Limb (tissue), 2 donors: ENCODE measurements at regions not wholly inside any gene's neighbourhood (a gene's known extent, or its start where the extent isn't known, plus 50 kb on each side); places are given as distances from the start of the nearest gene placed in this dataset.

Experiments used
- DNase-seq, 2 donors: peaks; one replicate each; pipeline ENCODE4 v3.0.0-alpha.2; 2016; ENCODE audit errors: extremely low spot score in 2 of 2

DNA sequence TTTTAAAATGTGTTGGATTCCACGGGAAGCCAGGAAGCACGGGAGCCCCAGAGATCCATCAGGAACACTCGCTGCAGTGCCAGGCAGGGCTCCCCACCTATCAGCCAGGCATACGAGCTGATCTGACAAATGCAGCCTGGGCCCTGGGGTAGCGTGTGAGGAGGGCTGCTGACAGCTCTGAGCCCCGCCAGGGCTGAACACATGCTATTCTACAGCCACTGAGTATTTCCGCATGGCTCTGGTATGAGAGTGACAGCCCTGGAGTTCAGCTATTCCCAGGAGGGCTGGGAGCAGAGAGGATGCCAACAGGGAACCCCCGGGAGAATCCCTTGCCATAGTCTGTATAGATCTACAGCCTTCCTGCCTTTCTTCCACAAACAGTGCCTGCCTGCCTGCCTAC, 237.3 kb upstream of the ZMIZ1 start:
- no peak for DNase-seq

DNA sequence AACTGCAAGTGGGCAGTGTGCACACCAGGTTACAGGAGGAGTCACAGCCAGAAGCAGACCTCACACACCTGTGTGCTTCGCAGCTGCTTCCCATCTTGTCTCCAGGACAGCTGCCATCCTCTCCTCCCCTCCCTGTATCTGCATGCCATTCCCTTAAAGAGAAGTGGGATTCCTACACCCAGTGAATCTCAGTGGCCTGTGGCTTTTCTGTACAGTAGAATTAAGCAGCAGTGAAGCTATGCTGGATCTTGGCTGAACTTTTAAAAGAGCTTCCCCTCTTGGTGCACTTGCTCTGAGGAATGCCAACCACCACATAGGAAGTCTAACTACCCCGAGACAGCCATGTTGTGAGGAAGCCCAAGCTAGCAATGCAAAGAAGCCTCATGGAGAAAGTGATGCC, 236.5 kb upstream of the ZMIZ1 start:
- DNase-seq: no peak

DNA sequence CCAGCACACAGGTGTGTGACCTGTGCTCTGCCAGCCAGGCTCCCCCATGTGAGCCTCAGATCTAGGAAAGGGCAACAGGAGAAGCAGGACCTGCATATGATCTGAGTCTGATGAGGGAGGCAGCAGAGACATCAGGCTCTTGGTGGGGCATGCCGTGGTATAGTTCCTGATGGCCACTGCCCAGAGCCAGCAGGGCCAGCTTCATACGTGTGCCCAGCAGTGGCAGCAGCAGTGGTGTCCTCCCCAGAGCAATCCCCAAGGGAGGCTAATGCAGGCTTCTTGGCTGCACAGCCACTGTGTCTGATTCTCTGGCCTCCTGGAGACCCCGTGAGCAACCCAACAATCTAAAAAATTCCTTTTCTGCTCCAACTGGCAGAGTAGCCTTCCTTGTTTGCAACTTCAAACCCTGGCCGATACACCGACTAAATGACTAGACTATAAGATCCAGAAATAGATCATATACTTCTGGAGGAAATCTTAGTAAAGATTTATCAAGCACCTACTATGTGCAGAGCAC, 230.6 kb upstream of the ZMIZ1 start:
- no peak for DNase-seq

DNA sequence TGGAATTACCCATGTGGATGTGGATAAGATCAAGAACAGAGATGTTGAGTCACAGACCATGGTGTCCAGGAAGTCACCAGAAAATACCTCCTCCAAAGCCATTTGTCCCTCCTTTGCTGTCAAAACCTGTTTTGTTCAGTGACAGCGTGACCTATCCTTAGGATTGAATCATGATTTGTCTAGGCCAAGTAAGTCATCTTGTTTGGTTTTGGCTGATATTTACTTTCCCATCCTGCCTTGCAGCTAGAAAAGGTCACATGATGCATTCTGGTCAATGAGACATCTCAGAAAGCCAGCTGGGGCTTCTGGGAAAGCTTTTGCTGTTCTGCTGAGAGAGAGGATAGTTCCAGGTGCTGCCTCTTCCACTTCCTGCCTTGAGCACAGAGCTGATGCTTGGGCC, 225.3 kb upstream of the ZMIZ1 start:
- no peak for DNase-seq

DNA sequence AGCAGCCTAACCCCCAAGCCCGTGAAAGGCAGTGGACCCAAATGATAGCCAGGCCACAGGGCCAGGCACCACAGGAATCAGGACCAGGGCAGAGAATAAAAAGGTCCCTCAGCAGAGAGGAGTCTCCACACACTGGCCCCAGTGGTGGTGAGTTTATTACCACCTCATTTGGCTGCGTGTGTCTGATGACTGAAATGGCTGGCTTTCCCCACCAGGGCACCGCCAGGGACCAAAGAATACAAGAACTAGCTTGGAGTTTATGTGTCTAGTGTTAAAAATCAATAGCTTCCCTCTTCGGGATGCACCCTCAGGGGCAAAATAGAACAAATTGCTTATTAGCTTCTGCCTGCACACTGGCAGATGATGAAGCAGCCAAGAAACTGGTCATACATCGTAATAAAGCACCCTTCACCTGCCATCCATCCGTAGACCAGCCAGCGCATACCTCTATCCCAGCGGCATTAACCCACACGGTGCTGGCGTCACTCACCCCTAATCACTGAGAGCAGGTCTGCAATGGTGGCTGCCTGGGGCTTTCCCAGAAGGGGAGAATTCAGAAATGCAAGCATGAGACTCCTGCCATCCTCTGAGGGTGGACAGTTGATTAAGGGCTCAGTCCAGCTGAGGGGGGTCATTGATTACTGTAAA, 223.7 kb upstream of the ZMIZ1 start:
- no peak for DNase-seq

GRCh38 chr10:78846071-78846470, 222.7 kb upstream of the ZMIZ1 start:
- DNase-seq: no peak

DNA sequence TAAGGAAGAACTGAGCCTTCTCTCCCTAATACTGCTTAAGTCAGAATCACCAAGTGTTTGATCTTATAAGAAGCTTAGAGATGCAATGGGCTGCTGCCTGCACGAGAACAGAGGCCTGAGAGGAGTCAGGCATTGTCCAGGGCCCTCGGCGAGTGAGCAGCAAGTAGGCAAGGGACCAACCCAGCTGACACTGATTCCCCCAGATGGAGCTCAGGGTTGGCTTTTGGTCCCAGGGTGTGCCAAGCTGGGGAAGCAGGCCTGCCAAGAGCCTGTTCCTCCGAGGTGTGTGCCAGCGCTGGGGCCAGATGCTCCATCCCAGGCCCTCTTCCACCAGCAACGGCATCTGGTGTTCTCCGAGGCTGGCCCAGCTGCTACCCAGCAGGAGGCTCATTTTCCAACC, 222.0 kb upstream of the ZMIZ1 start:
- no peak for DNase-seq

DNA sequence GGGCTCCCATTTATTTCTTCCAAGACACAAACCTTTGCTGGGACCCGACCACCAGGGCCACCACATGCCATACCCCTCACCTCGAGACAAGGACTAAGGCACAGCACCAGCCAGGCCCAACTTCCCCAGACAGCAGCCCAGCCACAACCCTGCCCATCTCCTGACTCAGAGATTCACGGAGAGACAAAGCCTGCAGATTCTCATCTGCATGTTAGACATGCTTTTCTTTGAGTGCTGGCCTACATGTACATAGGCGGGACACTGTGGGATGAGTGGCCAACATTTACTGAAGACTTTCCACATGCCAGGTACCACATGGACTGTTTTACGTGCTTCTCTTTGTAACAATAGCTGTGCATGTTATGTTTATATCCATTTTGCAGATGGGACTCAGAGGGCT, 221.3 kb upstream of the ZMIZ1 start:
- no peak for DNase-seq

- DNase-seq: no peak
These were observed 219.7 kb upstream of the ZMIZ1 start for GRCh38 chr10:78849115-78849514.

DNA sequence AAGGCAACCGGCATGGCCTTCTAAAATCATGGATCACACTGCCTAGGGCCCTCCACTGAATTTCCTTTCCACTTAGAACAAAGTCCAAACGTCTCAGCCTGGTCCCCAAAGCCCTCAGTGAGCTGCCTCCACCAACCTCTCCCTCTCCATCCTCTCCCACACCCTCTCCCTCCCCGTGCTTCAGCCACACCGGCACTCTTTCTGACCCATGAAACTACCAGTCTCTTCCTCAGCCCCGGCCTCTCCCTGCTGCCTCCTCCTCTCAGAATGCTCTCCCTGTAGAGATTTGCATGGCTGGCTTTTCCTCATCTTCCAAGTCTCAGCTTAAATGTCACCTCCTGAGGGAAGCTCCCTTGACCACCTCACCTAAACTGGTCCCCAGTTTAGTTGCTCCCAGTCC, 219.0 kb upstream of the ZMIZ1 start:
- DNase-seq: no peak

- no peak for DNase-seq
These were observed 217.9 kb upstream of the ZMIZ1 start for GRCh38 chr10:78850644-78851435.

- no peak for DNase-seq
These were observed 217.1 kb upstream of the ZMIZ1 start for GRCh38 chr10:78851647-78852046.

GRCh38 chr10:78852466-78853240, 216.1 kb upstream of the ZMIZ1 start:
- DNase-seq: no peak

GRCh38 chr10:78853864-78854263, 214.9 kb upstream of the ZMIZ1 start:
- DNase-seq: no peak

- no peak for DNase-seq
These were observed 212.3 kb upstream of the ZMIZ1 start for GRCh38 chr10:78856421-78856820.

- DNase-seq: no peak
These were observed 211.6 kb upstream of the ZMIZ1 start for GRCh38 chr10:78857193-78857592.

GRCh38 chr10:78859266-78859665, 209.5 kb upstream of the ZMIZ1 start:
- no peak for DNase-seq

DNA sequence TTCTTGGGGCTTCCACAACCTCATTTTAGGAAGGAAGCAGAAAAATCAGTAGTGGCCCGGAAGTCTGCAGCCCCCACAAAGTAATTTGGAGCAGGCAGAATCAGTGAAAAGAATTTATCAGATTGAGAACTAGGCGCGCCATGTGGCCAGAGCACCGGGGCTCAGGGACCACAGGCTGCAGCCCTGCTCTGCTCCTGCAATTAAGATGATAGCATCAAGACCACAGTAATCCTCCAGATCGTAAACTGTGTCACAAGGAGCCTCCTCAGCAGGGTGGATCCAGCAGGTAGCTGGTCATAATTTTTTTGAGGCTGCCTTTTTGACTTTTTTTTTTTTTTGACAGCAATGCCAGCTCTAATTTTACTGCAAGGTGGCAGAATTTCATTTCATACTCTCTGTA, 209.0 kb upstream of the ZMIZ1 start:
- DNase-seq: no peak

GRCh38 chr10:78860260-78860914, 208.4 kb upstream of the ZMIZ1 start:
- no peak for DNase-seq

DNA sequence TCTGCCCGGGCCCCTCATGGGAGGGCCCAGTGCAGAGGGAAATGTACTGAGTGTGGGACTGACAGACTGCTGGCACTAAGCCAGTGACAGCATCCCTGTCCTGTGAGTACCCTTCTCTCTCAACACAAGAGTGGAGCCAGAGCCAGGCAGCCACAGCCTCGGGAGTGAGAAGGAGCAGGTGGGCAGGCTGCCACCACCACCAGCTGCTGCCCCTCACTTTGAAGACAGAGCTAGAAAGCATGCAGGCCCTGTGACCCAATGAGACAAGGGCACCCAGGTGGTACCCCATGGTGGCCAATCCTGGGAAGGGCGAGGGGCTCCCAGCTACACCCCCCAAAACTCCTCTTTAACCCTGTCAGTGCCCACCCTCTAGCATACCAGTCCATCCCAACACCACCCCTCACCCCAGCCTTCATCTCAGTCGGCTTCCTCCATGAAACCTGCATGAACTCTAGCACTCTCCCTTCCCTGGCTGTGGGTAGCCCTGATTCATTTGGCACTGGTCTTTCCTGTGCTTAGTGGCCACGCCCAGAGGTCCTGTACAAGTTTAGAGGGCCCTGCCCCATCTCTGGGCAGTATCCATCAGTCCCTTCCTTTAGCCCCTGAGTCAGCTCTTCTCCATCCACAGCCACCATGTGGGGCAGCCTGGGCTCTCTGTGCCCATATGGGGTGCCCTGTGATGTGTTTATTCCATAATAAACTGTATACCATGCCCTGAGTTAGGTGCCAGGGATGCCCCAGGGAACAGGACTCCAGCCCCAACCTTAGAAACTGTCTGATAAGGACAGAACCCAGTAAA, 207.0 kb upstream of the ZMIZ1 start:
- DNase-seq: peak in 1 of 2 donors; percentile 67

DNA sequence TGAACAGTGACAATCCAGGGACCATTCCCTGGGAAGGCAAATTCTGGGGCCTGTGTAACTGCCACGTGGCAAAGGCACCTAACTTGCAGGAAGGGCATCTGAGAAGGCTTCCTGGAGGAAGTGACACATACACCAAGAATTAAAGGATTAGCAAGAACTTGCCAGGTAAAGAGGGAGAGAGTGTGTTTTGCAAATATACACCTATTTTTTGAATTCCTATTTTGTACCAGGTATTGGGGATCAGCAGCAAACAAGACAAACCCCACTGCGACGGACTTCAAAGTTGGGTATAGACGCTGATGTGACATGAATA, 206.5 kb upstream of the ZMIZ1 start:
- DNase-seq: no peak
